HG03095 (cell line): ENCODE measurements at regions not wholly inside any gene's neighbourhood (a gene's known extent, or its start where the extent isn't known, plus 50 kb on each side); places are given as distances from the start of the nearest gene placed in this dataset.
"Not testable (repeated sequence)": the region's sequence is repeated elsewhere in the genome, so short reads cannot be mapped to it uniquely, and the experiment has no call there.

ENCODE experiments used
- ATAC-seq: cut with Tn5 transposase; IDR thresholded peaks from one replicate; pipeline ENCODE4 v1.9.1; 2021; ENCODE audit warnings: moderate library complexity; ENCODE audit not compliant: unreplicated experiment

- ATAC-seq, result not testable (repeated sequence)
Measured at GRCh38 chr3:139232341-139232740, 111.5 kb upstream of the MRPS22 start.

- no peak for ATAC-seq
Measured at GRCh38 chr3:139234491-139234890, 109.3 kb upstream of the MRPS22 start.

GRCh38 chr3:139235192-139235591 is 108.6 kb upstream of the MRPS22 start:
- no peak for ATAC-seq

- ATAC-seq, result no peak
Measured at GRCh38 chr3:139236336-139236735, 107.5 kb upstream of the MRPS22 start.

GRCh38 chr3:139238281-139239030 is 105.4 kb upstream of the MRPS22 start:
- ATAC-seq, result no peak

GRCh38 chr3:139239550-139239949 is 104.3 kb upstream of the MRPS22 start:
- no peak for ATAC-seq

GRCh38 chr3:139241783-139242182 is 102.0 kb upstream of the MRPS22 start:
- ATAC-seq, result no peak

GRCh38 chr3:139243710-139244109 is 100.1 kb upstream of the MRPS22 start:
- no peak for ATAC-seq

- no peak for ATAC-seq
Measured at GRCh38 chr3:139248593-139249255, 95.1 kb upstream of the MRPS22 start.

GRCh38 chr3:139251529-139251928 is 92.3 kb upstream of the MRPS22 start:
- no peak for ATAC-seq

- ATAC-seq, result no peak
Measured at GRCh38 chr3:139252719-139253118, 91.1 kb upstream of the MRPS22 start.

- no peak for ATAC-seq
Measured at GRCh38 chr3:139258276-139258675, 85.5 kb upstream of the MRPS22 start.

GRCh38 chr3:139259398-139259797 is 84.4 kb upstream of the MRPS22 start:
- ATAC-seq, result no peak

- ATAC-seq, result no peak
Measured at GRCh38 chr3:139260041-139260486, 83.8 kb upstream of the MRPS22 start.

- no peak for ATAC-seq
Measured at GRCh38 chr3:139260793-139261736, 82.8 kb upstream of the MRPS22 start.

GRCh38 chr3:139261754-139262586 is 81.8 kb upstream of the MRPS22 start:
- no peak for ATAC-seq

GRCh38 chr3:139263798-139264197 is 80.0 kb upstream of the MRPS22 start:
- ATAC-seq, result no peak

- ATAC-seq, result no peak
Measured at GRCh38 chr3:139264375-139264774, 79.4 kb upstream of the MRPS22 start.

- no peak for ATAC-seq
Measured at GRCh38 chr3:139265131-139266016, 78.4 kb upstream of the MRPS22 start.
